GM12875 (cell line): ENCODE measurements at regions not wholly inside any gene's neighbourhood (a gene's known extent, or its start where the extent isn't known, plus 50 kb on each side); places are given as distances from the start of the nearest gene placed in this dataset.

Experiments
- H3K4me3 ChIP-seq: one replicate; pipeline ENCODE4 v1.5.1; 2011; ENCODE audit warnings: low read depth, low read length, control low read depth
- CTCF ChIP-seq: IDR thresholded peaks from 2 replicates; pipeline ENCODE4 v1.5.1; 2011; ENCODE audit warnings: low read depth, mild to moderate bottlenecking, control low read depth, inconsistent platforms, low read length, moderate library complexity, borderline replicate concordance; ENCODE audit not compliant: insufficient read depth

GRCh38 chr1:5386371-5386770, 605.9 kb downstream of the NPHP4 start:
- H3K4me3 ChIP-seq: no peak overlapping the region
- TF ChIP-seq CTCF: no peak

GRCh38 chr1:5385956-5386355, 606.3 kb downstream of the NPHP4 start:
- TF ChIP-seq CTCF: no peak

GRCh38 chr1:5385096-5385799, 607.0 kb downstream of the NPHP4 start:
- H3K4me3 ChIP-seq: no peak overlapping the region
- no peak for TF ChIP-seq CTCF

More at GRCh38 chr1:5385956-5386355, 606.3 kb downstream of the NPHP4 start:
- no peak overlapping the region for H3K4me3 ChIP-seq

- TF ChIP-seq CTCF: no peak
- no peak overlapping the region for H3K4me3 ChIP-seq
Observed at GRCh38 chr1:5381491-5381890, 610.7 kb downstream of the NPHP4 start.

- no peak overlapping the region for H3K4me3 ChIP-seq
- no peak for TF ChIP-seq CTCF
Observed at GRCh38 chr1:5379176-5379759, 613.0 kb downstream of the NPHP4 start.

GRCh38 chr1:5376538-5377247, 615.5 kb downstream of the NPHP4 start:
- TF ChIP-seq CTCF: no peak

More at GRCh38 chr1:5376538-5377247, 615.5 kb downstream of the NPHP4 start:
- no peak overlapping the region for H3K4me3 ChIP-seq
